ENCODE measurements at regions not wholly inside any gene's neighbourhood (a gene's known extent, or its start where the extent isn't known, plus 50 kb on each side); places are given as distances from the start of the nearest gene placed in this dataset.

DNA sequence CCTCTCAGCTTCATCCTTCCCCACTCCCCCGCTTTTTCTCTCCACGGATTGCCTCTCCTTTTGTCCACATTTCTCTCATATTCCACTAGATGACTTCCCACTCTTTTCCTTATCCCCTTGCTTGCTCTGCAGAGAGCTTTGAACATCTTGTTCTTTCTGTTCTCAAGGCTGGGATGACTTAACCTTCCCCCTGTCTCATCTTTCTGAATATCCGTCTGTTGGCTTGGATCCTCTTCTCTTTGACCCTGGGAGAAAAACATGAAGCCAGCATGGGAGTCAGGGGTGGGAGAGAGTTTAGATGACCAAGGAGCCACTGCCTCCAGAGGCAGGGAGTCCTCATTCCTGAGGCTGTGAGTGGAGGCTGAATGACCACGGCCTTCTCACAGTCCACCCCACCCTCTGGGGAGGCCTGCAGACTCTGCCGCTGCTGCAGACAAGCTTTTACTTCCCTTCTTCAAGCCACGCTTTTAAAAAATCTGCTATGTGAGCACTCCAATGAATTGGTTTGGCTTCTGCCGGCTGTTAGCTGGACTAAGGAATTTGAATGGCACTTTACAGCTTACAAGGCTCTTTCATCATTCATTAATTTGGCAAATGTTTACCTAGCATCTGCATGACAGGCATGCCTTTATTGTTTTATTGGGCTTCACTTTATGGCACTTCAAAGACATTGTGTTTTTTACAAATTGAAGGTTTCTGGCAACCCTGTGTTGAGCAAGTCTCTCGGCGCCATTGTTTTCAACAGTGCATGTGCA, 111.6 kb upstream of the SLC6A6 start:
- Histone ChIP-seq H4K20me1 (replicated peaks; ENCODE audit: control insufficient read depth, extremely low read depth, insufficient read depth, low read length) (no peaks in the 10 kb centered on the region), H3K9me1 (replicated peaks; ENCODE audit: control insufficient read depth, extremely low read depth, insufficient read depth, low read length) (no peaks in the 10 kb centered on the region), H3K9me3 (replicated peaks; ENCODE audit: control insufficient read depth, insufficient read depth, low read length) (no peaks in the 10 kb centered on the region), H2AFZ (ENCODE audit: low read depth, low read length) (no peak overlapping the region), H3K27me3 (ENCODE audit: control insufficient read depth in 2 of 2, insufficient read depth in 2 of 2, low read length in 2 of 2) (peaks cover 5 to 8% of the 10 kb centered on the region in 2 experiments), H3K9ac (replicated peaks; ENCODE audit: extremely low read depth, insufficient read depth, low read length) (no peak overlapping the region), H3K27ac (ENCODE audit: insufficient read depth, low read depth, low read length) (no peak overlapping the region), H3K36me3 (ENCODE audit: control insufficient read depth in 2 of 2, extremely low read depth in 1 of 2, insufficient read depth in 2 of 2, low read length in 2 of 2) (no peaks in the 10 kb centered on the region), H3K79me2 (ENCODE audit: control insufficient read depth, insufficient read depth, low read length) (no peaks in the 10 kb centered on the region), H3K4me2 (ENCODE audit: insufficient read depth, low read length) (no peak overlapping the region), H3K4me1 (ENCODE audit: control insufficient read depth, extremely low read depth, insufficient read depth, low read length) (no peaks in the 10 kb centered on the region), H3K4me3 (replicated peaks in 1 of 3; ENCODE audit: insufficient read depth in 1 of 3, low read depth in 1 of 3, low read length in 3 of 3) (no peak overlapping the region)
- no peak for DNase-seq (ENCODE audit: low read depth, low spot score)
- ChIA-PET CTCF (interaction anchor here (1.3 kb wide), 1 partner anchor 218 kb away, joined by 3 read pairs; no protein-coding TSS in a partner anchor), POLR2A (no interaction called here)
- TF ChIP-seq POLR2A (IDR thresholded peaks at IDR 0.05; ENCODE audit: low read depth, low read length) (no peak), JUN (IDR thresholded peaks at IDR 0.05; ENCODE audit: borderline replicate concordance, insufficient read depth, insufficient read length, low read depth) (no peak), MYC (IDR thresholded peaks at IDR 0.05; ENCODE audit: low read depth, low read length) (no peak), FOS (IDR thresholded peaks at IDR 0.05; ENCODE audit: borderline replicate concordance, insufficient read depth, low read length) (no peak), EZH2 (IDR thresholded peaks at IDR 0.05; ENCODE audit: borderline replicate concordance, low read depth, low read length, severe bottlenecking) (no peak), GATA2 (IDR thresholded peaks at IDR 0.05; ENCODE audit: insufficient read depth, insufficient read length, low read depth, low read length) (no peak), POLR2AphosphoS5 (IDR thresholded peaks at IDR 0.05; ENCODE audit: insufficient read depth, low read depth, low read length) (no peak)
- TF ChIP-seq, protein P1, sequence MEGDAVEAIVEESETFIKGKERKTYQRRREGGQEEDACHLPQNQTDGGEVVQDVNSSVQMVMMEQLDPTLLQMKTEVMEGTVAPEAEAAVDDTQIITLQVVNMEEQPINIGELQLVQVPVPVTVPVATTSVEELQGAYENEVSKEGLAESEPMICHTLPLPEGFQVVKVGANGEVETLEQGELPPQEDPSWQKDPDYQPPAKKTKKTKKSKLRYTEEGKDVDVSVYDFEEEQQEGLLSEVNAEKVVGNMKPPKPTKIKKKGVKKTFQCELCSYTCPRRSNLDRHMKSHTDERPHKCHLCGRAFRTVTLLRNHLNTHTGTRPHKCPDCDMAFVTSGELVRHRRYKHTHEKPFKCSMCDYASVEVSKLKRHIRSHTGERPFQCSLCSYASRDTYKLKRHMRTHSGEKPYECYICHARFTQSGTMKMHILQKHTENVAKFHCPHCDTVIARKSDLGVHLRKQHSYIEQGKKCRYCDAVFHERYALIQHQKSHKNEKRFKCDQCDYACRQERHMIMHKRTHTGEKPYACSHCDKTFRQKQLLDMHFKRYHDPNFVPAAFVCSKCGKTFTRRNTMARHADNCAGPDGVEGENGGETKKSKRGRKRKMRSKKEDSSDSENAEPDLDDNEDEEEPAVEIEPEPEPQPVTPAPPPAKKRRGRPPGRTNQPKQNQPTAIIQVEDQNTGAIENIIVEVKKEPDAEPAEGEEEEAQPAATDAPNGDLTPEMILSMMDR (IDR thresholded peaks at IDR 0.05; ENCODE audit: extremely low read depth in 1 of 2, insufficient read depth in 1 of 2, low read depth in 1 of 2, low read length in 2 of 2) = no peak
- TF ChIP-seq, protein P2, sequence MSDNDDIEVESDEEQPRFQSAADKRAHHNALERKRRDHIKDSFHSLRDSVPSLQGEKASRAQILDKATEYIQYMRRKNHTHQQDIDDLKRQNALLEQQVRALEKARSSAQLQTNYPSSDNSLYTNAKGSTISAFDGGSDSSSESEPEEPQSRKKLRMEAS (IDR thresholded peaks at IDR 0.05; ENCODE audit: insufficient read depth, insufficient read length) = no peak
- FAIRE-seq = no peak
- intact Hi-C loops (cut with micrococcal nuclease) (no loop called here), dilution Hi-C loops (cut with MboI; ENCODE audit: extremely low pct_ligation_motif_present, low sequenced_read_pairs) (no loop called here)
- no TSS peak for BruUV-seq (replicated peaks)
